Gastroesophageal sphincter (tissue), 4 donors: ENCODE measurements at regions not wholly inside any gene's neighbourhood (a gene's known extent, or its start where the extent isn't known, plus 50 kb on each side); places are given as distances from the start of the nearest gene placed in this dataset.

Experiments
- ATAC-seq: fragments of 150-250 bp; one replicate; pipeline ENCODE4 v1.9.1; 2016; ENCODE audit warnings: mild to moderate bottlenecking, moderate library complexity
- H3K27ac ChIP-seq, 4 donors: fragments of 200-600 bp; sonication (generic) in 3 of 4; 1 replicate in 3 of 4; 2 replicates in 1 of 4; pipeline ENCODE4 v1.5.1; 2016 to 2019
- H3K27me3 ChIP-seq: fragments of 200-600 bp; sonication (generic); one replicate; pipeline ENCODE4 v1.5.1; 2019
- H3K36me3 ChIP-seq, 2 donors: fragments of 200-600 bp; sonication (generic); one replicate each; pipeline ENCODE4 v1.5.1; 2019; ENCODE audit warnings: control low read depth in 1 of 2
- H3K4me1 ChIP-seq, 3 donors: fragments of 200-600 bp; sonication (generic); 1 replicate in 2 of 3; 2 replicates in 1 of 3; pipeline ENCODE4 v1.5.1; 2016 to 2019; ENCODE audit warnings: control low read depth in 2 of 3
- H3K4me3 ChIP-seq, 2 donors: fragments of 200-600 bp; sonication (generic); one replicate each; pipeline ENCODE4 v1.5.1; 2019; ENCODE audit warnings: mild to moderate bottlenecking in 1 of 2, moderate library complexity in 1 of 2
- H3K9me3 ChIP-seq, 3 donors: fragments of 200-600 bp; sonication (generic); one replicate each; pipeline ENCODE4 v1.5.1; 2017 to 2019; ENCODE audit warnings: control low read depth in 2 of 3
- EP300 ChIP-seq: sonication (generic); formaldehyde crosslinking; IDR thresholded peaks from one replicate; pipeline ENCODE4 v1.6.1; 2017; ENCODE audit warnings: antibody characterized with exemption, mild to moderate bottlenecking
- POLR2A ChIP-seq, 2 donors: fragments of 450-650 bp; IDR thresholded peaks; one replicate each; pipeline ENCODE4 v1.6.1; 2017; ENCODE audit warnings: antibody characterized with exemption in 2 of 2, mild to moderate bottlenecking in 2 of 2, moderate library complexity in 1 of 2
- POLR2AphosphoS5 ChIP-seq: sonication (generic); formaldehyde crosslinking; IDR thresholded peaks from one replicate; pipeline ENCODE4 v1.6.1; 2017; ENCODE audit warnings: antibody characterized with exemption
- WGBS, 2 donors: methylation state at CpG; one replicate each; pipeline ENCODE4 v1.1.5; 2018; ENCODE audit warnings: low coverage in 1 of 2; 5-methylcytosine and 5-hydroxymethylcytosine counted together
- TF ChIP-seq, protein P1 (sequence below), 4 experiments: fragments of 200-600 bp in 2 of 4; fragments of 450-650 bp in 2 of 4; sonication (generic) in 1 of 4; IDR thresholded peaks; one replicate each; pipeline ENCODE4 v1.5.1; 2017 to 2019; ENCODE audit warnings: antibody characterized with exemption in 4 of 4, mild to moderate bottlenecking in 2 of 4, moderate library complexity in 2 of 4

DNA sequence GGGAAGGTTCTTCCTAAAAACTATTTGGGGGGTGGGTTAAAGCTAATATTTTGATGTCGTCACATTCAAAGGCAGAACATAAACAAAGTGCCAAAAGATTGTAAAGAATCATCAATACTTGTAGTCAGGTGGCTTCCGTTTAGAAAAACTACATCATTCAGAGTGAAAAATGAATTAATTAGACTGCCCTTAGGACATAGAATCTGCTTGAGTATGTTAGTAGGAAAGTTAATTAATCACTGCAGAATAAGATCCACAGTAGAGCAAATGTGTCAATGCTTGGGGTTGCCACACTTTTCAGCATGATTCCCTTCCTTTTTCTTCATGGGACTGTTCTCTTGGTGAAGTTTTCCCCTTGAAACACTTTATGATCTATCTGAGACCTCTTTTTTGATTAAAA, 166.8 kb upstream of the MTNR1B start:
- no peak for ATAC-seq
- no peaks in the 10 kb centered on the region for H3K36me3 ChIP-seq
- no peak overlapping the region for H3K27ac ChIP-seq
- no peaks in the 10 kb centered on the region for H3K9me3 ChIP-seq
- no peaks in the 10 kb centered on the region for H3K27me3 ChIP-seq
- peaks cover 0 to 6% (median 0%) of the 10 kb centered on the region in 3 donors for H3K4me1 ChIP-seq
- no peak for TF ChIP-seq POLR2A (IDR thresholded peaks at IDR 0.05)
- no peak for TF ChIP-seq EP300
- TF ChIP-seq, protein P1, sequence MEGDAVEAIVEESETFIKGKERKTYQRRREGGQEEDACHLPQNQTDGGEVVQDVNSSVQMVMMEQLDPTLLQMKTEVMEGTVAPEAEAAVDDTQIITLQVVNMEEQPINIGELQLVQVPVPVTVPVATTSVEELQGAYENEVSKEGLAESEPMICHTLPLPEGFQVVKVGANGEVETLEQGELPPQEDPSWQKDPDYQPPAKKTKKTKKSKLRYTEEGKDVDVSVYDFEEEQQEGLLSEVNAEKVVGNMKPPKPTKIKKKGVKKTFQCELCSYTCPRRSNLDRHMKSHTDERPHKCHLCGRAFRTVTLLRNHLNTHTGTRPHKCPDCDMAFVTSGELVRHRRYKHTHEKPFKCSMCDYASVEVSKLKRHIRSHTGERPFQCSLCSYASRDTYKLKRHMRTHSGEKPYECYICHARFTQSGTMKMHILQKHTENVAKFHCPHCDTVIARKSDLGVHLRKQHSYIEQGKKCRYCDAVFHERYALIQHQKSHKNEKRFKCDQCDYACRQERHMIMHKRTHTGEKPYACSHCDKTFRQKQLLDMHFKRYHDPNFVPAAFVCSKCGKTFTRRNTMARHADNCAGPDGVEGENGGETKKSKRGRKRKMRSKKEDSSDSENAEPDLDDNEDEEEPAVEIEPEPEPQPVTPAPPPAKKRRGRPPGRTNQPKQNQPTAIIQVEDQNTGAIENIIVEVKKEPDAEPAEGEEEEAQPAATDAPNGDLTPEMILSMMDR (IDR thresholded peaks at IDR 0.05), result no peak
- 62 to 80% methylated on average over 1 to 2 of the region's 2 CpGs for WGBS, 2 donors
- no peak overlapping the region for H3K4me3 ChIP-seq

DNA sequence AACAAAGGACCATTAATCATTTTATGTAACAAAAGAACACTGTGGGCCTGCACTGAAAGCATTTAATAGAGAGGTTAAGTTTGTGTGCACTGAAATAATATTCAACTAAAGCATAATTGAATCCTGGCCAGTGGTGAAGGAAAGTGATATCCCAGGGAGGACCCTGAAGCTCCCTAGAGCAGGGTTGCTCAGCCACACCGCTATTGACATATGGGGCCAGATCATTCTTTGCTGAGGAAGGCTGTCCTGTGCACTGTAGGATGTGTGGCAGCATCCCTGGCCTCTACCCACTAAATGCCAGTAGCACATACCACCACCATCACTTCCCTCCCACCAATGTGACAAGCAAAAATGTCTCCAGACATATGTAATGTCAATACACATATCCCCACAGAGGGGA, 166.1 kb upstream of the MTNR1B start:
- no peaks in the 10 kb centered on the region for H3K36me3 ChIP-seq
- no peaks in the 10 kb centered on the region for H3K9me3 ChIP-seq
- H3K4me3 ChIP-seq, result no peak overlapping the region
- no peak for ATAC-seq
- H3K4me1 ChIP-seq, result peaks cover 0 to 6% (median 0%) of the 10 kb centered on the region in 3 donors
- no peak overlapping the region for H3K27ac ChIP-seq
- WGBS, 2 donors, result 80% methylated on average over 1 of the region's 1 CpG; no CpG with 5 or more reads in 1 of the 2 donors
- TF ChIP-seq, protein P1 (IDR thresholded peaks at IDR 0.05), result no peak
- TF ChIP-seq EP300, result no peak
- TF ChIP-seq POLR2AphosphoS5, result no peak
- TF ChIP-seq POLR2A (IDR thresholded peaks at IDR 0.05), result no peak
- H3K27me3 ChIP-seq, result no peaks in the 10 kb centered on the region

DNA sequence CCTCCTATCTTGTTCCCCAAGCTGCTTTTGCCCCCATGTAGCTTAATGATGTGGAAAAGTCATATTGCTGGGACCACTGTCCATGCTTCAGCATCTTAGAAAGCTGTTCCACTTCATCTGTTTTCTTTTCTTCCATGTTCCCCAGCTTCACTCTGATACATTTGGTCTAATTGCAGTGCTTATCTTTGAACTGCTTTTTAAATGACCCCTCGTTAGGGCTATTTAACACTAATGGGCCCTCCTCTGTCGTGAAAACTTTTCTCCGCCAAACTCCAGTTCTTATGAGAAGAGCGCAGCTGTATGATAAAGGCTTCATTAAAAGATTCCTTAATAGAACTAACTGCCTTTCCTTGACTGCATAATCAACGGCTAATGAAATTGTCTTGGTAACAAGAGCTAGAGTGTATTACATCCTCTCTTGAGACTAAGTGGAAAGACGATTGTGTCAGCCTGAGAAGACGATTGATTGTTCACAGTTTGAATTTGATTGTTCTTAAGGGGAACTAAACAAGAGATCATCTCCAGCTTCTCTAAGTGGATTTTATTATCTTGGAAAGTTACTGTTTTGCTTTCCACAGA, 165.0 kb upstream of the MTNR1B start:
- H3K4me1 ChIP-seq, result peaks cover 0 to 6% (median 0%) of the 10 kb centered on the region in 3 donors
- 76 to 86% methylated on average over 2 to 7 of the region's 7 CpGs for WGBS, 2 donors
- no peak overlapping the region for H3K27ac ChIP-seq
- TF ChIP-seq, protein P1 (IDR thresholded peaks at IDR 0.05), result no peak
- TF ChIP-seq POLR2A (IDR thresholded peaks at IDR 0.05) (no peak), EP300 (no peak), POLR2AphosphoS5 (no peak)
- no peaks in the 10 kb centered on the region for H3K36me3 ChIP-seq
- ATAC-seq, result no peak
- no peaks in the 10 kb centered on the region for H3K9me3 ChIP-seq
- no peaks in the 10 kb centered on the region for H3K27me3 ChIP-seq
- H3K4me3 ChIP-seq, result no peak overlapping the region

DNA sequence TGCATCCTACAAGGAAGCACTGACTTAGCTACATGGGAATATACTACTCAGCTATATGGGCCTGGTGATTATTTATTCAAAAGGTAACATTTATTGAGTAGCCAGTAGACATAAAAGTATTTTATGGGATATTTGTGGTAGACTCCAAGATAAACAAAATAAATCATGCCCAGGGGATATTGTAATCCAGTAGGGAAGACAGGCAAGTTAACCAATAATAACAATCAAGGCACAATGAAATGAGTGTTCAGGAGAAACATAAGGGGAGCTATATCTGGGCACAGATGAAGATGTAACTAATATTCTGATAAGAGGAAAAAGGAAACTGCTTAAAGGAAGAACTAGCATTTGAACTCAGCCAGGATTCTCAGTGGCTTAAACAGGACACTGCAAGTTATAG, 161.4 kb upstream of the MTNR1B start:
- H3K9me3 ChIP-seq, result no peaks in the 10 kb centered on the region
- no peak overlapping the region for H3K27ac ChIP-seq
- no peaks in the 10 kb centered on the region for H3K27me3 ChIP-seq
- no peak for ATAC-seq
- TF ChIP-seq, protein P1 (IDR thresholded peaks at IDR 0.05), result no peak
- TF ChIP-seq POLR2A (IDR thresholded peaks at IDR 0.05), result no peak
- TF ChIP-seq EP300, result no peak
- no peak for TF ChIP-seq POLR2AphosphoS5
- no peak overlapping the region for H3K4me3 ChIP-seq
- H3K36me3 ChIP-seq, result no peaks in the 10 kb centered on the region
- peaks cover 0 to 6% (median 0%) of the 10 kb centered on the region in 3 donors for H3K4me1 ChIP-seq

DNA sequence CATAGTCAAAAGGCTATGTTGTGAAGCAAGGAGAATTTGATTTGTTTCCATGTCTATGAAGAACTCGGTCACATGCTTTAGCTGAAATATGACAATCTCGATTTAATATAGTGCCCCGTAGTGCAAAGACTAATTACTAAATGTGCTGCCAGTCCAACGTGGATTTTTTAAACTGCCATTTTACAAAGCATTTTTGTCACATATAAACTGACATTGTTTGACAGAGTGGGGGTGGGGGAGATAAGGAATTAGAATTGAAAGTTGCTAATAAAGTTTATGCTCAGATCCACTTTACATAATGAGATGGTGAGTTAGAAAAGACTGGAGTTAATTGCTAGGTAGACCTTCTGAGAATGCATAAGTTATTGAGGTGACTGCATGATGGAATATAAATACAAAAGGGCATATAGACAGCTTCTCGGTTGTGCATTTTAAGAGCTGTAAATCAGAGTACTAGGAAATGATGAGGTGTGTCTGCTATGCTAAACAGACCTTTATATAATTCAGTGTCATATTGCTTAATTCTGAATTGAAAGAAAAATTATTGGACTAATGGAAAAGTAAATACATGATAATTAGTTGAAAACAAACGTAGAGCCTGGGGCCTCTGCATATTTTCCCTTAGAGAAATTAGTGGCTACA, 158.9 kb upstream of the MTNR1B start:
- WGBS, 2 donors, result 75 to 76% methylated on average over 6 of the region's 6 CpGs
- TF ChIP-seq, protein P1 (IDR thresholded peaks at IDR 0.05), result no peak
- no peaks in the 10 kb centered on the region for H3K4me1 ChIP-seq
- no peaks in the 10 kb centered on the region for H3K9me3 ChIP-seq
- no peak overlapping the region for H3K27ac ChIP-seq
- no peaks in the 10 kb centered on the region for H3K36me3 ChIP-seq
- no peak overlapping the region for H3K4me3 ChIP-seq
- ATAC-seq, result no peak
- no peaks in the 10 kb centered on the region for H3K27me3 ChIP-seq
